HepG2 (cell line): ENCODE measurements at regions not wholly inside any gene's neighbourhood (a gene's known extent, or its start where the extent isn't known, plus 50 kb on each side); places are given as distances from the start of the nearest gene placed in this dataset.
A peak's percentile ranks its signal among the peaks of the same experiment; 100 is the strongest.

Experiments used
- DMAP1 ChIP-seq: IDR thresholded peaks from 2 replicates; pipeline ENCODE4 v1.6.1; 2016
- JDP2 ChIP-seq: sonication (generic); formaldehyde crosslinking; IDR thresholded peaks from 2 replicates; pipeline ENCODE4 v1.8.1; 2022; ENCODE audit warnings: missing genetic modification reagents, borderline replicate concordance
- KAT2B ChIP-seq: fragments of 150-350 bp; IDR thresholded peaks from 2 replicates; pipeline ENCODE4 v1.6.1; 2014; ENCODE audit warnings: low read depth, low read length, borderline replicate concordance
- RARG ChIP-seq: sonication (generic); formaldehyde crosslinking; IDR thresholded peaks from 2 replicates; pipeline ENCODE4 v1.4.0; 2020; ENCODE audit warnings: low read depth, mild to moderate bottlenecking, missing genetic modification reagents
- SMYD3 ChIP-seq: sonication (generic); formaldehyde crosslinking; IDR thresholded peaks from 2 replicates; pipeline ENCODE4 v1.8.1; 2023; ENCODE audit warnings: mild to moderate bottlenecking, missing genetic modification reagents
- SOX6 ChIP-seq, 2 experiments: fragments of 450-650 bp in 1 of 2; sonication (generic) in 1 of 2; formaldehyde crosslinking in 1 of 2; IDR thresholded peaks; 2 replicates each; pipeline versions ENCODE4 v1.4.0 to v1.6.1; 2017 to 2020; ENCODE audit warnings: antibody characterized with exemption in 1 of 2, mild to moderate bottlenecking in 1 of 2, missing genetic modification reagents in 1 of 2
- TAF15 ChIP-seq: fragments of 200-400 bp; formaldehyde crosslinking; IDR thresholded peaks from one replicate; pipeline ENCODE4 v1.6.1; 2018; ENCODE audit warnings: mild to moderate bottlenecking, low read depth, low read length; ENCODE audit not compliant: poor library complexity, severe bottlenecking
- TBP ChIP-seq: sonication (generic); formaldehyde crosslinking; IDR thresholded peaks from 2 replicates; pipeline ENCODE4 v1.5.0; 2020; ENCODE audit warnings: missing genetic modification reagents
- YEATS2 ChIP-seq: sonication (generic); formaldehyde crosslinking; IDR thresholded peaks from 2 replicates; pipeline ENCODE4 v1.4.0; 2020; ENCODE audit warnings: missing genetic modification reagents, borderline replicate concordance
- ZBTB8A ChIP-seq: sonication (generic); formaldehyde crosslinking; IDR thresholded peaks from 2 replicates; pipeline ENCODE4 v1.4.0; 2020; ENCODE audit warnings: mild to moderate bottlenecking, low read depth, missing genetic modification reagents, borderline replicate concordance
- ZMYM4 ChIP-seq: sonication (generic); formaldehyde crosslinking; IDR thresholded peaks from 2 replicates; pipeline ENCODE4 v1.8.1; 2023; ENCODE audit warnings: mild to moderate bottlenecking, missing genetic modification reagents
- ZNF329 ChIP-seq: sonication (generic); formaldehyde crosslinking; IDR thresholded peaks from 2 replicates; pipeline ENCODE4 v1.9.0; 2021; ENCODE audit warnings: low read depth, mild to moderate bottlenecking, missing genetic modification reagents
- ZNF543 ChIP-seq: sonication (generic); formaldehyde crosslinking; IDR thresholded peaks from 2 replicates; pipeline ENCODE4 v1.4.0; 2020; ENCODE audit warnings: mild to moderate bottlenecking, missing genetic modification reagents
- ZNF7 ChIP-seq: IDR thresholded peaks from 2 replicates; pipeline ENCODE4 v1.6.1; 2016; ENCODE audit warnings: missing biosample characterization, missing genetic modification reagents
- ZNF777 ChIP-seq: sonication (generic); formaldehyde crosslinking; IDR thresholded peaks from 2 replicates; pipeline ENCODE4 v1.4.0; 2020; ENCODE audit warnings: missing genetic modification reagents
- ZNF792 ChIP-seq: IDR thresholded peaks from 2 replicates; pipeline ENCODE4 v1.6.1; 2016
- ZZZ3 ChIP-seq: sonication (generic); formaldehyde crosslinking; IDR thresholded peaks from 2 replicates; pipeline ENCODE4 v1.4.0; 2020; ENCODE audit warnings: missing genetic modification reagents, mild to moderate bottlenecking, borderline replicate concordance
- TF ChIP-seq, protein P1 (sequence below): sonication (generic); formaldehyde crosslinking; IDR thresholded peaks from 2 replicates; pipeline ENCODE4 v1.4.0; 2020; ENCODE audit warnings: mild to moderate bottlenecking, missing genetic modification reagents
- TF ChIP-seq, protein P2 (sequence below): sonication (generic); formaldehyde crosslinking; IDR thresholded peaks from 2 replicates; pipeline ENCODE4 v1.4.0; 2020; ENCODE audit warnings: missing genetic modification reagents, borderline replicate concordance
- TF ChIP-seq, protein P3 (sequence below): sonication (generic); formaldehyde crosslinking; IDR thresholded peaks from 2 replicates; pipeline ENCODE4 v1.4.0; 2020; ENCODE audit warnings: missing genetic modification reagents
- TF ChIP-seq, protein P4 (sequence below): IDR thresholded peaks from 2 replicates; pipeline ENCODE4 v1.6.1; 2016; ENCODE audit warnings: mild to moderate bottlenecking, missing biosample characterization, missing genetic modification reagents
- TF ChIP-seq, protein P5 (sequence below): sonication (generic); formaldehyde crosslinking; conservative IDR thresholded peaks from 2 replicates; pipeline ENCODE4 v1.4.0; 2020; ENCODE audit warnings: missing genetic modification reagents

DNA sequence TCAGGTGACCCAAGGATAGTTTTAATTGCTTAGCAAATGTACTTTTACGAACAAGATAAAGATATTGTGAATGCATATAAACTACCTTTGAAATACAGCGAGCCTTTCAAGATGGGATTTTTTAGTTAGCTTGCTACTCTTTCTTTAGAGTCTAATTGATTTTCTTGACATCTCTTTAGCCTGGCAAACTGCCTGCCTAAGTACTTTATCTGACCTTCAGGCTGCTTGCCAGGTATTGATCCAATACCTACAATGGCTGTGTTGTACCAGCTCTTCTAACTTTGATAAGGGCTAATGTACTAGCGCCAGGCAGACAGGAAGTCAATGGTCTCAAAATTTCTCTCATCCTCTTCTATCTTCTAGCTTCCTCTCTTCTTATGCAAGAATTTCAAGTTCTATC is 414.4 kb upstream of the ACVR2A start (continued):
- TF ChIP-seq, protein P1, sequence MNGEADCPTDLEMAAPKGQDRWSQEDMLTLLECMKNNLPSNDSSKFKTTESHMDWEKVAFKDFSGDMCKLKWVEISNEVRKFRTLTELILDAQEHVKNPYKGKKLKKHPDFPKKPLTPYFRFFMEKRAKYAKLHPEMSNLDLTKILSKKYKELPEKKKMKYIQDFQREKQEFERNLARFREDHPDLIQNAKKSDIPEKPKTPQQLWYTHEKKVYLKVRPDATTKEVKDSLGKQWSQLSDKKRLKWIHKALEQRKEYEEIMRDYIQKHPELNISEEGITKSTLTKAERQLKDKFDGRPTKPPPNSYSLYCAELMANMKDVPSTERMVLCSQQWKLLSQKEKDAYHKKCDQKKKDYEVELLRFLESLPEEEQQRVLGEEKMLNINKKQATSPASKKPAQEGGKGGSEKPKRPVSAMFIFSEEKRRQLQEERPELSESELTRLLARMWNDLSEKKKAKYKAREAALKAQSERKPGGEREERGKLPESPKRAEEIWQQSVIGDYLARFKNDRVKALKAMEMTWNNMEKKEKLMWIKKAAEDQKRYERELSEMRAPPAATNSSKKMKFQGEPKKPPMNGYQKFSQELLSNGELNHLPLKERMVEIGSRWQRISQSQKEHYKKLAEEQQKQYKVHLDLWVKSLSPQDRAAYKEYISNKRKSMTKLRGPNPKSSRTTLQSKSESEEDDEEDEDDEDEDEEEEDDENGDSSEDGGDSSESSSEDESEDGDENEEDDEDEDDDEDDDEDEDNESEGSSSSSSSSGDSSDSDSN (CRISPR knock-in tag), result no peak
- no peak for TF ChIP-seq SOX6 (IDR thresholded peaks at IDR 0.05)
- TF ChIP-seq SOX6 (CRISPR knock-in tag; IDR thresholded peaks at IDR 0.05), result peak; percentile 64
- TF ChIP-seq, protein P2, sequence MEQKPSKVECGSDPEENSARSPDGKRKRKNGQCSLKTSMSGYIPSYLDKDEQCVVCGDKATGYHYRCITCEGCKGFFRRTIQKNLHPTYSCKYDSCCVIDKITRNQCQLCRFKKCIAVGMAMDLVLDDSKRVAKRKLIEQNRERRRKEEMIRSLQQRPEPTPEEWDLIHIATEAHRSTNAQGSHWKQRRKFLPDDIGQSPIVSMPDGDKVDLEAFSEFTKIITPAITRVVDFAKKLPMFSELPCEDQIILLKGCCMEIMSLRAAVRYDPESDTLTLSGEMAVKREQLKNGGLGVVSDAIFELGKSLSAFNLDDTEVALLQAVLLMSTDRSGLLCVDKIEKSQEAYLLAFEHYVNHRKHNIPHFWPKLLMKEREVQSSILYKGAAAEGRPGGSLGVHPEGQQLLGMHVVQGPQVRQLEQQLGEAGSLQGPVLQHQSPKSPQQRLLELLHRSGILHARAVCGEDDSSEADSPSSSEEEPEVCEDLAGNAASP (CRISPR knock-in tag), result peak; percentile 50
- TF ChIP-seq, protein P3, sequence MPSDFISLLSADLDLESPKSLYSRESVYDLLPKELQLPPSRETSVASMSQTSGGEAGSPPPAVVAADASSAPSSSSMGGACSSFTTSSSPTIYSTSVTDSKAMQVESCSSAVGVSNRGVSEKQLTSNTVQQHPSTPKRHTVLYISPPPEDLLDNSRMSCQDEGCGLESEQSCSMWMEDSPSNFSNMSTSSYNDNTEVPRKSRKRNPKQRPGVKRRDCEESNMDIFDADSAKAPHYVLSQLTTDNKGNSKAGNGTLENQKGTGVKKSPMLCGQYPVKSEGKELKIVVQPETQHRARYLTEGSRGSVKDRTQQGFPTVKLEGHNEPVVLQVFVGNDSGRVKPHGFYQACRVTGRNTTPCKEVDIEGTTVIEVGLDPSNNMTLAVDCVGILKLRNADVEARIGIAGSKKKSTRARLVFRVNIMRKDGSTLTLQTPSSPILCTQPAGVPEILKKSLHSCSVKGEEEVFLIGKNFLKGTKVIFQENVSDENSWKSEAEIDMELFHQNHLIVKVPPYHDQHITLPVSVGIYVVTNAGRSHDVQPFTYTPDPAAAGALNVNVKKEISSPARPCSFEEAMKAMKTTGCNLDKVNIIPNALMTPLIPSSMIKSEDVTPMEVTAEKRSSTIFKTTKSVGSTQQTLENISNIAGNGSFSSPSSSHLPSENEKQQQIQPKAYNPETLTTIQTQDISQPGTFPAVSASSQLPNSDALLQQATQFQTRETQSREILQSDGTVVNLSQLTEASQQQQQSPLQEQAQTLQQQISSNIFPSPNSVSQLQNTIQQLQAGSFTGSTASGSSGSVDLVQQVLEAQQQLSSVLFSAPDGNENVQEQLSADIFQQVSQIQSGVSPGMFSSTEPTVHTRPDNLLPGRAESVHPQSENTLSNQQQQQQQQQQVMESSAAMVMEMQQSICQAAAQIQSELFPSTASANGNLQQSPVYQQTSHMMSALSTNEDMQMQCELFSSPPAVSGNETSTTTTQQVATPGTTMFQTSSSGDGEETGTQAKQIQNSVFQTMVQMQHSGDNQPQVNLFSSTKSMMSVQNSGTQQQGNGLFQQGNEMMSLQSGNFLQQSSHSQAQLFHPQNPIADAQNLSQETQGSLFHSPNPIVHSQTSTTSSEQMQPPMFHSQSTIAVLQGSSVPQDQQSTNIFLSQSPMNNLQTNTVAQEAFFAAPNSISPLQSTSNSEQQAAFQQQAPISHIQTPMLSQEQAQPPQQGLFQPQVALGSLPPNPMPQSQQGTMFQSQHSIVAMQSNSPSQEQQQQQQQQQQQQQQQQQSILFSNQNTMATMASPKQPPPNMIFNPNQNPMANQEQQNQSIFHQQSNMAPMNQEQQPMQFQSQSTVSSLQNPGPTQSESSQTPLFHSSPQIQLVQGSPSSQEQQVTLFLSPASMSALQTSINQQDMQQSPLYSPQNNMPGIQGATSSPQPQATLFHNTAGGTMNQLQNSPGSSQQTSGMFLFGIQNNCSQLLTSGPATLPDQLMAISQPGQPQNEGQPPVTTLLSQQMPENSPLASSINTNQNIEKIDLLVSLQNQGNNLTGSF (CRISPR knock-in tag), result no peak
- TF ChIP-seq, protein P4, sequence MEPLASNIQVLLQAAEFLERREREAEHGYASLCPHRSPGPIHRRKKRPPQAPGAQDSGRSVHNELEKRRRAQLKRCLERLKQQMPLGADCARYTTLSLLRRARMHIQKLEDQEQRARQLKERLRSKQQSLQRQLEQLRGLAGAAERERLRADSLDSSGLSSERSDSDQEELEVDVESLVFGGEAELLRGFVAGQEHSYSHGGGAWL (CRISPR knock-in tag), result no peak
- no peak for TF ChIP-seq ZNF543
- no peak for TF ChIP-seq TBP (CRISPR knock-in tag)
- TF ChIP-seq YEATS2 (CRISPR knock-in tag), result no peak
- TF ChIP-seq ZMYM4 (CRISPR knock-in tag), result peak; percentile 51; the same call in 1 of the 2 replicates
- TF ChIP-seq ZNF792, result peak; percentile 83; the same call in 1 of the 2 replicates
- TF ChIP-seq ZNF777 (CRISPR knock-in tag), result no peak
- TF ChIP-seq ZZZ3 (CRISPR knock-in tag), result no peak
- TF ChIP-seq TAF15, result no peak
- no peak for TF ChIP-seq RARG (CRISPR knock-in tag)
- TF ChIP-seq KAT2B, result peak; percentile 76
- no peak for TF ChIP-seq ZBTB8A (CRISPR knock-in tag)
- no peak for TF ChIP-seq JDP2 (CRISPR knock-in tag)
- no peak for TF ChIP-seq ZNF329 (CRISPR knock-in tag)
- TF ChIP-seq, protein P5, sequence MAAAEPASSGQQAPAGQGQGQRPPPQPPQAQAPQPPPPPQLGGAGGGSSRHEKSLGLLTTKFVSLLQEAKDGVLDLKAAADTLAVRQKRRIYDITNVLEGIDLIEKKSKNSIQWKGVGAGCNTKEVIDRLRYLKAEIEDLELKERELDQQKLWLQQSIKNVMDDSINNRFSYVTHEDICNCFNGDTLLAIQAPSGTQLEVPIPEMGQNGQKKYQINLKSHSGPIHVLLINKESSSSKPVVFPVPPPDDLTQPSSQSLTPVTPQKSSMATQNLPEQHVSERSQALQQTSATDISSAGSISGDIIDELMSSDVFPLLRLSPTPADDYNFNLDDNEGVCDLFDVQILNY (CRISPR knock-in tag), result no peak
- TF ChIP-seq SMYD3 (CRISPR knock-in tag), result no peak
- TF ChIP-seq DMAP1, result no peak
- peak; percentile 34; the same call in 1 of the 2 replicates for TF ChIP-seq ZNF7
